ENCODE measurements at regions not wholly inside any gene's neighbourhood (a gene's known extent, or its start where the extent isn't known, plus 50 kb on each side); places are given as distances from the start of the nearest gene placed in this dataset.
"Not testable (repeated sequence)": the region's sequence is repeated elsewhere in the genome, so short reads cannot be mapped to it uniquely, and the experiment has no call there.

- H3K4me2 ChIP-seq (ENCODE audit: insufficient read depth in 1 of 2, low read depth in 2 of 2, low read length in 2 of 2); H3K56ac ChIP-seq (replicated peaks; ENCODE audit: insufficient read length, low read depth, low read length); H3K4me3 ChIP-seq (ENCODE audit: extremely low read depth in 1 of 4, insufficient read depth in 2 of 4, low read depth in 3 of 4, low read length in 4 of 4); H3K27ac ChIP-seq (ENCODE audit: low read depth, low read length); H3K9ac ChIP-seq (replicated peaks in 1 of 4; ENCODE audit: extremely low read depth in 1 of 4, low read depth in 3 of 4, low read length in 3 of 4); H3K36me3 ChIP-seq (ENCODE audit: control insufficient read depth in 2 of 4, insufficient read depth in 4 of 4, low read length in 3 of 4); H2BK5ac ChIP-seq (ENCODE audit: low read depth, low read length); H4K5ac ChIP-seq (ENCODE audit: insufficient read length, low read depth, low read length); H3K4me1 ChIP-seq (replicated peaks in 1 of 4; ENCODE audit: control insufficient read depth in 3 of 4, insufficient read depth in 4 of 4, low read length in 3 of 4); FAIRE-seq; POLR2A ChIA-PET (ENCODE audit: partially characterized antibody); H3K18ac ChIP-seq (ENCODE audit: extremely low read depth, low read length); H3K14ac ChIP-seq (ENCODE audit: insufficient read length); H3K23me2 ChIP-seq (ENCODE audit: low read depth, low read length); H4K20me1 ChIP-seq (replicated peaks in 1 of 2; ENCODE audit: control insufficient read depth in 1 of 2, insufficient read depth in 2 of 2, low read length in 2 of 2); H3K79me2 ChIP-seq (ENCODE audit: control insufficient read depth in 1 of 2, insufficient read depth in 2 of 2, low read length in 2 of 2); H2BK120ac ChIP-seq (replicated peaks; ENCODE audit: low read depth, low read length); H2BK20ac ChIP-seq (ENCODE audit: low read length); DNase-seq (ENCODE audit: low read depth in 1 of 2, low spot score in 2 of 2); H2AK5ac ChIP-seq (ENCODE audit: low read depth, low read length); H4K91ac ChIP-seq (replicated peaks; ENCODE audit: insufficient read length, low read length); H3K23ac ChIP-seq (ENCODE audit: insufficient read length); CTCF ChIA-PET (ENCODE audit: partially characterized antibody); H2BK12ac ChIP-seq (ENCODE audit: low read depth, low read length); H3K27me3 ChIP-seq (replicated peaks in 1 of 4; ENCODE audit: control insufficient read depth in 3 of 4, extremely low read depth in 1 of 4, insufficient read depth in 3 of 4, low read length in 3 of 4); H3K79me1 ChIP-seq (ENCODE audit: low read depth, low read length); H2AFZ ChIP-seq (ENCODE audit: low read length); H4K8ac ChIP-seq (ENCODE audit: extremely low read depth, insufficient read depth, low read length); H3K9me3 ChIP-seq (ENCODE audit: insufficient read depth in 2 of 2, low read depth in 1 of 2, low read length in 1 of 2); H3K4ac ChIP-seq (replicated peaks; ENCODE audit: insufficient read length, low read depth, low read length); H2BK15ac ChIP-seq (ENCODE audit: low read length): not testable (repeated sequence)
- WGBS, 2 experiments (ENCODE audit: extremely low coverage in 1 of 2, insufficient coverage in 1 of 2, insufficient read length in 1 of 2, insufficient replicate concordance in 2 of 2, low coverage in 1 of 2, low lambda C conversion rate in 2 of 2, missing lambda C conversion rate in 1 of 2) = 95% methylated on average over 7 of the region's 7 CpGs; no CpG with 5 or more reads in 1 of the 2 experiments
Observed at GRCh38 chr18:55951738-55952137, 363.7 kb upstream of the TCF4 start.

Measured in H1 (cell line).